Amygdala (tissue), 56 donors: ENCODE measurements at regions not wholly inside any gene's neighbourhood (a gene's known extent, or its start where the extent isn't known, plus 50 kb on each side); places are given as distances from the start of the nearest gene placed in this dataset.

Experiments used
- DNase-seq, 56 donors: peaks; one replicate each; lab custom pipeline; 2025; lab: John Stamatoyannopoulos, UW

DNA sequence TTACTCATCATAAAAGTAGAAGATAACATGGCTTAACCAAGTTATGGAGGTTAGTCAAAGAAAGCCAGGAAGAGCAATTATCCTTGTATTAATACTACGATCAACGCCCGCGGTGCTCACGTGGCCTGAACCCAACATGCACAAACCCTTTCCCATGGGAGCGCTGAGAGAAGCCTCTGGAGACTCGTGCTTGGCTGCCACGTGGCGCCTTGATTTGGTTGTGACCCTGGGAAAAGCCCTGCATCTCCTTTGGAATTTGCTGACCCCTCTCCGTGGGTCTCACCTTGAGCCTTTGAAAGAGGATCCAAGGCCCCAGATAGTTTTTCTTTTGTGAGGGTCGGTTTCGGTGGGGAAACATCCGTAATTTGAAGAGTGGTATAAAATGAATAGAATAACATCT, 255.6 kb downstream of the DCDC2C start:
- no peak for DNase-seq

DNA sequence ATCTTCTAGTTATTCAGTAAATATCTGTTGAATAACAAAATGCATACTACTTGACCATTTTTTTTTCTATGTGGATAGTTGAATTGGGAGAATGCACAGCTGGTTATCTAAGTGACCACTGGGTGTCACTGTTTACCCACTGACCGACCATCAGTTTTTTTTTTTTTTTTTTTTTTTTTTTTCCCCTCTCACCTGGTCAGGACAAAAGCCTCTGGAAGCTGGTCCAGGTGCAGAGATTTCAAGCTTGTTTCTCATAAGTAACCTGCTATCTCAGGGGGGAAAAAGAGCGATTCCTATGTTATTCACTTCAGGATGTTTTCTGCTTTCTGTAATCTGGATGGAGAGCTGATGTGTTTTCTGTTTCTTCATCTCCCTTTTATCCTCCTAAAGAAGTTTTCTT, 256.0 kb downstream of the DCDC2C start:
- DNase-seq, result no peak

DNA sequence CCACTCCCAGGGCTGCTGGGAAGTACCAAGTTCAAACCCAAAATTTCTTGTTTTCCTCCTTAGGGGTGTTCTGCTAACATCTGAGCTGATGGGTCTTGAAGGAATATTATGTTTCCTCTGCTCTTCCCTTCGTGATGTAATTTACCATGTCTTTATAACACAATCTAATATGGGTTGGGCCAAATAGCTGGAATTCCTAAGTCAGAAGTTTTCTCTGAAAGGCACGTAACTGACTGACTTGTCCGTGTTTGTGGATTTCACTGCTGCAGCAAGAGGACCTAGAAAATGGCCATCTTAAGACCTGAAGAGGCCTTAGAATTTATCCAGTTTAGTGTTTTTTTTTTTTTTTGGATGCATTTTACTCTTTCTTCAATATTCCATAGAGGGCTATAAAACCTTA, 256.7 kb downstream of the DCDC2C start:
- no peak for DNase-seq

DNA sequence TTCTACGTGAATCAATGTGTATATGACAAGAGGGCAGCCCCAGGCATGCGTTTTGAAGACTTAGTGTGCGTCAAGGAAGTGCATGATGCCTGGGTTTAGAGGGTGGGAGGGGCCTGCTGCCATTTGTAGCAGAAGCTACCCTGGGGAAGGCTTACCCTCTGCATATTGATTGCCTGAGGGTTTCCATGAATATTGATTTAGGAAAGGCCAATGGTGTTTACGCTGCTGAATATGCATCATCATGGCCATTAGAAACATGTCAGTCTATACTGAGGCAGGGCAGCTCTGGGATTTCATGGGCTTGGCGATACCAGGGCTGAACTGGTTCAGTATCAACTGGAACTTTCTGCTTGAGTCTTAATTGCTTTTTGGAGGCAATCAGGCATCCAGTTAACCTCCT, 259.3 kb downstream of the DCDC2C start:
- no peak for DNase-seq

DNA sequence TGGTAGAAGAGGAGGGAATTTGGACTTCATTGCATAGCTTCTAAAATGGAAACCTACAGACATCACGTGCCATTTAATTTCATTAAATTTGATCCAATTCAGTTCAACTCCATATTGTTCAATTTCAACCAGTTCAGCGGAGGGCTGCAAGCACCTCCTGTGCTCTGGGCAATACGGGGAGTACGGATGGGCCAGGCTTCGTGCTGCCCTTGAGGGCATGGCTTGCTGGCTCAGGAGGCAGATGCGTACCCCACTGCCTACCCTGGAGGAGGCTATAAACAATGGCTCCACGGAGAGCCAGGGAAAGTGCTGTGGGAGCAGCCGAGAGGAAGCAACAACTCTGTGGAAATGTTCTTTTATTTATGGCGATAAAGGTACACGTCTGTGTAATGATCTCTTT, 261.8 kb downstream of the DCDC2C start:
- DNase-seq, result no peak

DNA sequence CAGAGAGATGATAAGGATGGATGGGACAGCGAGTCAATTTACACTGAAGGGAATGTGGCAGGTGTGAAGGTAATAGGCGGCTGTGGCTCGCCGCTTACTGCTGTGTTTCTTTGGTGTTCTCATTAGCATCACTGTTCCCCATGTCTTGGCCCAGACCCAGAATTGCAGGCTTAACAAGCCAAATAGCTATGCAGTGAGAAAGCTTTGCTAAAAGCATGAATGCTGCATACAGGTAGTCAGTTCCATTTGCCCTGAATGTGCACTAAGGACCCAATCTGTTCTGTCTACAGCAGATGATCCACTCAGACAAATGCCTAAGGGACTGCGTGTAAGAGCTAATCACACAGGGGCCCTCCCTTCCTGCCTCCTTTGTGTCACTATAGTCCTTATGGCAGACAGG, 262.6 kb downstream of the DCDC2C start:
- DNase-seq, result no peak

DNA sequence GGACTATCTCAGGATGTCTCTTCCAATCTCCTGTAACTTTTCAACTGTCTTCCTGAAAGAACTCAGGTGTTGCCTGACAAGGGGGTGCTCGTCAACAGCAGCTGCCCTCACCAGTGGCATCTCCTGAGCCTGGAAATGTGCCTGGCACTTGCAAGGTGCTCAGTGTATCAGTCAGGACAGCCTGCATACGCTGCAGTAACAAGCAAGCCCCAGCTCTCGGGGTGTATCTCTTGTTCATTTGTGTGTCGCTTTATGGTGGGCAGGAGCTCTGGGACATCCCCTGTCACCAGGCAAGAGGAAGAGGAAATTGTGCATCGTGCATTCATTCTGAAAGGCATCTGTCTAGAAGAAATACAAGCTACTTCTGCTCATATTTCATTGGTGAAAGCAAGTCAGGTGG, 263.1 kb downstream of the DCDC2C start:
- no peak for DNase-seq

DNA sequence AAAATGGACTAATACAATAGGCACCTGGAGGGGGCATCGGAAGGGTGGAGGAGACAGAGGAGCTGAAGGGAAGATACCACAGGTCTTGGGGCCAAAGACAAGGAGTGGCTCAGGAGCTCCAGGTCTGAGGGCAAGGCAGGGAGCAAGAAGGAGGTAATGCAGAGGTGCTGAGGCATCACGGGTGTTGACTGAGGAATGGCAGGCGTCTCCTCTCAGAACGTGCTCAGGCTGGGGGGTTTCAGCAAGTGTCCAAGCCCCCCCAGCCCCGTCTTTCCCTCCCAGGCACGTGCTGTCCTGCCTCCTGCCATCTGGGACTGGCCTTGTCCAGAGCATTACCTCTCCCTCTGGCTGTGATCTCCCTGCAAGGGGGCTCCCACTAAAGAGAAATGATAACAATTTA, 265.4 kb downstream of the DCDC2C start:
- DNase-seq, result no peak

DNA sequence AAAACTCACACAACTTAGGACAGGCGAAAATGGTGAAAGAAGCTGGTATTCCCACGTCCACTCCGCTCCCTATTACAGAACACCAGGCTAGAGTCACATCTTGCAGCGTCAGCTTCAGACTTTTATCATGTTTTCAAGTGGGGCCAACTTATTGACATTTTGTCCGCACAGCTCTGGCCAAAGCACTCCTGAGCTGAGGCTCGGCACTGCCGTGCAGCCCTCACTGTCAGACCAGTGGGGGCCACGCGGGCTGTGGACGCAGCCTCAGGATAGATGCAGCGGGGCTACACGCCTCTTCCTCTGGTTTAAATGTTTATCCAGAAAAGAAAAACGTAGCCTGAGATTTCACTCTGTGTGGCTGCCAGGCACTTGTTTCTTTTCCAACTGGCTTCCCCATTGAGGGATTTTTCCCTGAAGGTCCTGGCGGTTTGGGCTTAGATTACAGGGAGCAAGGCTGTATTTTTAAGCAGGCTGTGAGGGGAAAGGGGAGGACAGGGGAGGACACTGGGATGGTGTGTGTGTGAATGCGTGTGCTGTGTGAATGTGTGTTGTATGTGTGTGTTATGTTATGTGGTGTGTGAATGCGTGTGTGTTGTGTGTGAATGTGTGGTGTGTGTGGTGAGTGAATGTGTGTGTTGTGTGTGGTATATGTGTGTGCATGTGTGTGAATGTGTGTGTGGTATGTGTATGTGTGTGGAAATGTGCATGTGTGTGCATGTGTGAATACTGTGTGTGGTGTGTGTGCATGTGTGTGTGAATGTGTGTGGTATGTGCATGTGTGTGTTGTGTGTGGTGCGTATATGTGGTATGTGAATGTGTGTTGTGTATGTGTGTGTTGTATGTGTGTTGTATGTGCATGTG, 267.6 kb downstream of the DCDC2C start:
- DNase-seq, result no peak

DNA sequence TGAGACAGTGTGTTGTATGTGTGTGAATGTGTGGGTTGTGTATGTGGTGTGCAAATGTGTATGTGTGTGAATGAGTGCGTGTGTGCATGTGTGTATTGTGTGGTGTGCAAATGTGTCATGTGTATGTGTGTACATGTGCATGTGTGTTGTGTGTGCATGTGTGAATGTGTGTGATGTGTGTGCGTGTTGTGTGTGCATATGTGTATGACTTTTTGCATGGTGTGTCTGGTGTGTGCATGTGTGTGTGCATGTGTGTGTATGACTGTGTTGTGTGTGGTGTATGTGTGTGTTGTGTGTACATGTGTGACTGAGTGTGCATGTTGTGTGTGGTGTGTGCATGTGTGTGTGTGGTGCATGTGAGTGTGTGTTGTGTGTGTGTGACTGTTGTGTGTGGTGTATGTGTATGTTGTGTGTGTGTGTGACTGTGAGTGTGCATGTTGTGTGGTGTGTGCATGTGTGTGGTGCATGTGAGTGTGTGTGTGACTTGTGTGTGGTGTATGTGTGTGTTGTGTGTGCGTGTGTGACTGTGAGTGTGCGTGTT, 268.3 kb downstream of the DCDC2C start:
- DNase-seq, result no peak

DNA sequence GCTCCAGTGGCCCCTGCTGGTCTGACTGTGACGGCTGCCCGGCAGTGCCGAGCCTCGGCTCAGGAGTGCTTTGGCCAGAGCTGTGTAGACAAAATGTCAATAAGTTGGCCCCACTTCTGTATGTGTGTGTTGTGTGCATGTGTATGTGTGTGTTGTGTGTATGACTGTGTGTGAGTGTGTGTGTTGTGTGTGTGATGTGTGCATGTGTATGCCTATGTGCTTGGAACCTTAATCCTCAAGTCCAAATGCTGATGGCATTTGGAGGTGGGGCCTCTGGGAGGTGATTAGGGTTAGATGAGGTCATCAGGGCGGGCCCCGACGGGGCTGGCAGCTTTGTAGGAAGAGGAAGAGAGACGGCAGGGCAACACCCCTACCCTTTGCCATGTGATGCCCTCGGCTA, 269.0 kb downstream of the DCDC2C start:
- no peak for DNase-seq

DNA sequence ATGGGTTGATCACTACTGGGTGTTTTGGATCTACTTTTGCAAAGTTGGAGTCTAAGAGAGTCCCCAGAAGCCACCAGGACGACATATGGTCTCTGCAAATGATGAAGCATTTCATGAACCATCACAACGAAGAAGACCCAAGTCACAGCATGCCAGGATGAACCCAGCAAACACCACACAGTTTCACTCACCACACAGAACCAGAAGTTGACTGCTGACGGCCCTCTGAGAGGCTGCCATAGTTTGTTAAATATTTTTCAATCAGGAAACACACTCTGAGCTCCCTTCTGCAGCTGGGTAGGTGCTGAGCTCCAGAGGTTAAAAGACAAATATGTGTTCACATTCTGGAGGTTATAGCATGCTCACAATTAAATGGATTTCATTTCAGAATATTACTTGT, 271.4 kb downstream of the DCDC2C start:
- no peak for DNase-seq

DNA sequence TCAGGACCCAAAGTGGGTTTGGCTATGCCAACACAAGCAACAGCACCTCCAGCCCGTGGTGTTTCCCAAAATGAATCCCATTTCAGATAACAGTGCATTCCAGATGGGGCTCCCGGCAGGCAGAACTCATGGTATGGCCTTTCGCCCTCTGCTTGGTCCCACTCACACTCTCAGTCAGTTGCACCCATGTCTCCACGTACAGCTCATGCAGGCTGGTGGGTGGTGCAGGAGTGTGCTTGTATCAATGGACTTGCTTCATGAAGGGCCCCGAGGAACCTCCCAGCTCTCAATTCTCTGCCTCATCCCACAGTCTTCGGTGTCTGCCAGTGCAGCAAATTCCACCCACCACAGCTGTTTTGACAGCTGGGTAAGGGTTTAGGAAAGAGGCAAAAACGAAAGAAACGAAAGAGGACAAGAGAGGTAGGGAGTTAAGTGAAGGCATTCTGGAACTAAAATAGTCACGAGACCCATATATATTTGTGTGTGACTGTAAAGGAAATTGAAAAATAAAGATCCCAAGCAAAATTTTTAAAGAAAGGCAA, 278.1 kb downstream of the DCDC2C start:
- no peak for DNase-seq

DNA sequence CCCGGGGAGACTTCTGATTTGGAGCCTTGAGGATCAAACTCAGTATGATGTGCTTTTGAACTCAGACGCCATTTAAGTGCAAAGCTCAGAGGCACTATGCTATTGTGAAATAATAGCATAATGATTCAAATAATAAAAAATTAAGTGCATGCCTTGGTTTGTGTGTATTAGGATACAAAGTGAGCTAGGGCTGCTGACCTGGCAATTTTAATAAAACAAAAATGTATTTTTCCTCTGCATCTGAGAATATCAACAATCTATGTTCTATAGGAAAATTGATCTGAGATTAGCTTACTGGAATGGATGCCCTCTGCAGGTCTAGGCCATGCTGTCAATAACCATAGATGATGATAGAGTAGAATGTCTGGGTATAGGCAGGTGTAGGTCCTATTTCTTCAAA, 278.8 kb downstream of the DCDC2C start:
- DNase-seq, result no peak

DNA sequence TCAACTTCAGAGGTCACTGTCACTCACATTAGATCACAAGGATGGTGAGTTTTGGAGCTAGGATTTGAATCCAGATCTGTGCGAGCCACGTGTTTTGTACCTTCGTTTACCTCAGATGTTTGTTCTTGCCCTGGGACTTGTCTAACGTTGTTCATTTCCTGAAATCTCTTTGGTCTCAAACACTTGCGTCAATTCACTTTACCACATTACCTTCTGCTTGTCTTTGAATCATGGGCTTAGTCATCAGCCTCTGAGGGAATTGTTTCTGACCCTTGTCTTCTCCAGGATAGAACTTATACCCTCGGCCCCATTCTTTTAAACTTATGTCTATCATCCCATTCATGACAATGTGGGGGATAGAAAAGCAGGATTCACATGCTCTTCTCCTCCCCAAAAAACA, 282.7 kb downstream of the DCDC2C start:
- no peak for DNase-seq

DNA sequence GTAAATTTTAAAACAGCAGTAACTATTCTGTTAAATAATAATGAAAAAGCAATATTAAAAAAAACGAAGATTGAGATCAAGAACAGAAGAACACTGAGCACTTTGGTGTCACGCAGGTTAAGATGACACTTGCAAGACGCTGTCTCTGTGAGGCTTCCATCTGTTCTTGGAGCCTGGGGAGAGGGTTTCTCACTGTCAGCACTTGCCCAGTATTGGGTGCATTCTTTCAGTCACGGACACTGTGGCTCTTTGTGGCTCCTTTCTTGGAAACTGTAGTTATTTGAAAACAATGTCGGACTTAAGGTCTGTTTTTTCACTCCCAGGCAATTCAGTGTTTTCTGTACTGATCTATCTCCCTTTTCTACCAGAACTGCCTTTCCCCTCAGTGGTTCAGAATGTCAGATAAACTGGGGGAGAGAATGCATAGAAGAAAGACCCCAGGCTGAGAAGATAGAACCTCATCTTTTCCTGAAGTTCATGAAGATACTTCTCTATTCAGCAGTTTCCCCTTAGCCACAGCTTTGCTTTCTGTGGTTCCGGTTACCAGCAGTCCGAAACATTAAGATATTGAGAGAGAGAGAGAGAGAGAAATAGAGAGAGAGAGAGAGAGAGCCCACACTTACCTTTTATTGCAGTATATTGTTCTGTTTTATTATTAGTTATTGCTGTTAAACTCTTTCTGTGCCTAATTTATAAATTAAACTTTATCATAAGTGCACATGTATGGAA, 283.3 kb downstream of the DCDC2C start:
- DNase-seq, result no peak

DNA sequence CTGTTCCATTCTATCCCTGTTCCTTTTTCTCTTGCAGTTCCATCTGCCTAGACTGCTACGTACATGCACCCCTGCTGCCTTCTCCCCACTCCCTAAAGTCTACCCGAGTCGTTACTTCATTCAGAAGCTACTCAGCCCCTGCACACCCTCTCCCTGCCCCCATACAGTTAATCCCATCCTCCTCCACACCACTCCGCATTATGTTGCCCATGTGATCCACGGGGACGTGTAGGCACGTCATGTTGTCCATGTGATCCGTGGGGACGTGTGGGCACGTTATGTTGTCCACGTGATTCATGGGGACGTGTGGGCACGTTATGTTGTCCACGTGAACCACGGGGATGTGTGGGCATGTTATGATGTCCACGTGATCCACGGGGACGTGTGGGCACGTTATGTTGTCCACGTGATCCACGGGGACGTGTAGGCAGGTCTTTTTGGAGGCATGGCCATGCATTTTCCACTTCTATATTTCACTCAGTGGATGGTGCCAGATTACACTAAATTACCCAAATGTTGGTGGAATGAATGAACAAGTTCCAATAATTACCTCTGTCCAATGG, 299.5 kb downstream of the DCDC2C start:
- DNase-seq, result no peak

DNA sequence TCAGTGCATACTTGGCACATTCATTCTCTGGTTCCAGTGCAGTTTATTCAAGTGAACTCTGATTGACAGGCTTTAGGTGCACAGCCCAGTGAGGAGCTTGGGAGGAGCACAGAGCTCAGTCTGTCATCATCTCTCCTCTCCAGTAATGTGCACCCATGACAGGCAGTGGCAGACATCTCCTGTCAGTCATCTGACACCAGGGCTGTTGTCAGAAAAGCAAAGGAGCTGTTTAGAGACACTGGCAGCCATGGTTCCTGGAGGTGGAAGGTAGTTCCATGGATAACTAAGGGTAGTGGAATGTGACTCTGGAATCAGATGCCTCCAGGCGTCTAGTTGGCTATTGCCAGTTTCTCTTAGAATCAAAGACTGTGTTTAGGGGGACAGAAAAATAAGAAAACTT, 308.8 kb downstream of the DCDC2C start:
- DNase-seq, result no peak

DNA sequence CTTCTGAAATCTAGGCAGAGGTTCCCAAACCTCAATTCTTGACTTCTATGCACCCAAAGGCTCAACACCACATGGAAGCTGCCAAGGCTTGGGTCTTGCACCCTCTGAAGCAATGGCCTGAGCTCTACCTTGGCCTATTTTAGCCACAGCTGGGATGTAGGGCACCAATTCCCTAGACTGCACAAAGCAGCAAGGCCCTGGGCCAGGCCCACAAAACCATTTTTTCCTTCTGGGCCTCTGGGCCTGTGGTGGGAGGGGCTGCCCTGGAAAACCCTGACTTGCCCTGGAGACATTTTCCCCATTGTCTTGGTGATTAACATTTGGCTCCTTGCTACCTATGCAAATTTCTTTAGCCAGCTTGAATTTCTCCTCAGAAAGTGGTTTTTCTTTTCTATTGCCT, 315.2 kb downstream of the DCDC2C start:
- no peak for DNase-seq

DNA sequence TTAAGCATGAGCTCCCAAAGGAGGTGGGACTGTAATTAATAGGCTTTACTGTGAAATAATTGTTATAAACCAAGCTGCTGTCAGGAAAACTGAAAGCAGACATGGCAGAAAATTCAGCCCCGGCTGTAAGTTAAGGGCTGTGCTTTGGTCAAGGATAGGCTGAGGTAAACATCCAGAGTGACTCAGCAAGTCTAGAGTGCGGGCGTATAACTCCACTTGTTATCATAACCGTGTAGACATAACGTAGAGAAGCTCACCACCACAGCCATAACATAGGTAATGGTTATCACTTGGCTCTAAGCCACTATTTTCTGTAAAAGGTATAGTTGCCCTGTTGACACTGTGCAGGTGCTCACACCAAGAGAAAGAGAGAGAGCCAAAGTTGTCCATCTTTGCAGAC, 316.8 kb downstream of the DCDC2C start:
- DNase-seq, result no peak

DNA sequence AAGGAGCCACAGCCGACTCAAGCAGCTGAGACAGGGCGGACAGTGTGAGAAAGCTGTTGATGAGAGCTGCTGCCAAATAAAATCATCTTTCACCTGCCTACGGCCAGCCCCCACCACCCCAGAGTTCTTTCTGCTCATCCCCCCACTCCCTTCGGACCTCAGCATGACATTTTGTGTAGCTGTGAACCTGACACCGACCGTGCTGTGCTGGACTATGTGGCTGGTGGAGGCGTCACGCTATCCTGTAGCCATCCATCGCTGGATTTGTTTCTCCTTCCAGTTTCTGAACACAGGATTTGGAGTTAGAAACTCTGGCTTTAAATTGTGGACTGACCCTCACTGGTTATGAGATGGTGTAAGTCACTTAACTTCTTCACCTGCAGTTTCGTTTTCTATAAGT, 317.3 kb downstream of the DCDC2C start:
- no peak for DNase-seq
